Nephron (organoid): ENCODE measurements at regions not wholly inside any gene's neighbourhood (a gene's known extent, or its start where the extent isn't known, plus 50 kb on each side); places are given as distances from the start of the nearest gene placed in this dataset.

ENCODE experiments used
- H3K27ac Mint-ChIP-seq, 3 experiments: 2 replicates each; pipeline ENCODE4 v1.8.0; 2020; ENCODE audit warnings: mixed read lengths in 3 of 3, mild to moderate bottlenecking in 2 of 3, moderate library complexity in 1 of 3
- H3K27me3 Mint-ChIP-seq: 2 replicates; pipeline ENCODE4 v1.8.0; 2021; ENCODE audit warnings: low read depth, mild to moderate bottlenecking, moderate library complexity, mixed read lengths
- H3K36me3 Mint-ChIP-seq: 2 replicates; pipeline ENCODE4 v1.8.0; 2020; ENCODE audit warnings: low read depth, mixed read lengths
- H3K4me1 Mint-ChIP-seq: 2 replicates; pipeline ENCODE4 v1.8.0; 2020; ENCODE audit warnings: mixed read lengths
- H3K4me3 Mint-ChIP-seq, 3 experiments: 2 replicates each; pipeline ENCODE4 v1.8.0; 2020; ENCODE audit warnings: mild to moderate bottlenecking in 3 of 3, mixed read lengths in 3 of 3, moderate library complexity in 2 of 3
- H3K9me3 Mint-ChIP-seq: 2 replicates; pipeline ENCODE4 v1.8.0; 2020; ENCODE audit warnings: mixed read lengths
- CTCF ChIP-seq, 3 experiments: fragments of 200-600 bp; sonication (generic); IDR thresholded peaks; one replicate each; pipeline ENCODE4 v1.5.0; 2021; ENCODE audit warnings: antibody characterized with exemption in 3 of 3; ENCODE audit not compliant: unreplicated experiment in 3 of 3

DNA sequence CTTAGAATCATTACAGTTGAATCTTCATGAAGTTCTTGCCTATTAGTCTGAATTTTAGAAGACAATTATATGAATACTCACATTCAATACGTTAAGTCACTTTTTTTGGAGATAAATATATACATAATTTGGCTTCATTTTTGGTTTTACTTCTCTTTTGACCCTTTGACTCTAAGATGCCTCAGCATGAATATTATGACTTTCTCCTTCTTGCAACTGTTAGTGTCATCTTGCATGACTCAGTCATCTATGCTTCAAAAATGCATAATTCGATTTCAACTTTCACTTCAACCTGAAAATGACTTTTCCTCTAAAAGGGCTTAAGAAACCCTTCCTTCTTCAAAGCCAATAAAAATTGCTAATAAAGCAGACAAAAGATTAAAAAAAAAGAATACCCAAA lies 1427.5 kb downstream of the ADGRL3 start:
- Mint-ChIP-seq H3K4me1 (no peaks in the 10 kb centered on the region), H3K27me3 (no peaks in the 10 kb centered on the region), H3K27ac (no peak overlapping the region), H3K36me3 (no peaks in the 10 kb centered on the region), H3K4me3 (no peak overlapping the region), H3K9me3 (peaks cover 4% of the 10 kb centered on the region)
- TF ChIP-seq CTCF (IDR thresholded peaks at IDR 0.05; ENCODE audit: unreplicated experiment in 3 of 3) = no peak

- Mint-ChIP-seq H3K4me1 (no peaks in the 10 kb centered on the region), H3K27ac (no peak overlapping the region), H3K36me3 (no peaks in the 10 kb centered on the region), H3K4me3 (no peak overlapping the region), H3K27me3 (no peaks in the 10 kb centered on the region), H3K9me3 (peaks cover 2% of the 10 kb centered on the region)
- TF ChIP-seq CTCF (IDR thresholded peaks at IDR 0.05; ENCODE audit: unreplicated experiment in 3 of 3) = no peak
These were observed 1427.0 kb downstream of the ADGRL3 start for GRCh38 chr4:62627141-62627540.

GRCh38 chr4:62622089-62622488 lies 1422.0 kb downstream of the ADGRL3 start:
- H3K4me3 Mint-ChIP-seq = no peak overlapping the region
- no peak for TF ChIP-seq CTCF (IDR thresholded peaks at IDR 0.05; ENCODE audit: unreplicated experiment in 3 of 3)
- no peaks in the 10 kb centered on the region for H3K36me3 Mint-ChIP-seq
- H3K9me3 Mint-ChIP-seq = no peaks in the 10 kb centered on the region
- H3K4me1 Mint-ChIP-seq = no peaks in the 10 kb centered on the region
- H3K27me3 Mint-ChIP-seq = no peaks in the 10 kb centered on the region
- H3K27ac Mint-ChIP-seq = no peak overlapping the region

GRCh38 chr4:62619971-62620370 lies 1419.8 kb downstream of the ADGRL3 start:
- H3K27ac Mint-ChIP-seq = no peak overlapping the region
- H3K36me3 Mint-ChIP-seq = no peaks in the 10 kb centered on the region

DNA sequence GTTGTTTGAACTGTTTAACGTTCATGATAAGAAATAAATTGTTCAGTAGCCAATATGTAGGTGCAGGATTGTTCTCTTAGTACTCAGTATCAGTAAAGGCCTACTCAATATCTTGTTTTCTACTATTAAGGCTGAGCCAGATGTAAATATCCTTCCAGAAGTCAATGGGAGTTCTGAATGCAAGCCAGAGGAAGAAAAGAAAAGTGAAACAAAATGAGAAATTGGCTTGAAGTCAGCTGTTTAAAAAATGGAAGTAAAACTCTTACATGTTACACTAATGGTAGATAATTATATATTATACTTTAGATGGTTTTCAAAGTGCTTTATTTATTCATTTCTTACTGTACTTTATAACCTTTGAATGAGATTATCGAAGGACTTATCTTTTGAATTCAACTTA lies 1417.9 kb downstream of the ADGRL3 start:
- H3K27me3 Mint-ChIP-seq = no peaks in the 10 kb centered on the region
- H3K27ac Mint-ChIP-seq = no peak overlapping the region
- no peaks in the 10 kb centered on the region for H3K9me3 Mint-ChIP-seq
- TF ChIP-seq CTCF (IDR thresholded peaks at IDR 0.05; ENCODE audit: unreplicated experiment in 3 of 3) = no peak
- H3K4me3 Mint-ChIP-seq = no peak overlapping the region
- no peaks in the 10 kb centered on the region for H3K4me1 Mint-ChIP-seq
- no peaks in the 10 kb centered on the region for H3K36me3 Mint-ChIP-seq

More at GRCh38 chr4:62619971-62620370, 1419.8 kb downstream of the ADGRL3 start:
- Mint-ChIP-seq H3K4me1 (no peaks in the 10 kb centered on the region), H3K4me3 (no peak overlapping the region), H3K27me3 (no peaks in the 10 kb centered on the region), H3K9me3 (no peaks in the 10 kb centered on the region)
- TF ChIP-seq CTCF (IDR thresholded peaks at IDR 0.05; ENCODE audit: unreplicated experiment in 3 of 3) = no peak

GRCh38 chr4:62601737-62602136 lies 1401.6 kb downstream of the ADGRL3 start:
- no peak for TF ChIP-seq CTCF (IDR thresholded peaks at IDR 0.05; ENCODE audit: unreplicated experiment in 3 of 3)
- Mint-ChIP-seq H3K9me3 (peaks cover 2% of the 10 kb centered on the region), H3K4me3 (no peak overlapping the region), H3K27me3 (no peaks in the 10 kb centered on the region), H3K36me3 (no peaks in the 10 kb centered on the region), H3K27ac (no peak overlapping the region), H3K4me1 (no peaks in the 10 kb centered on the region)
